DLD1 (cell line): ENCODE measurements at regions not wholly inside any gene's neighbourhood (a gene's known extent, or its start where the extent isn't known, plus 50 kb on each side); places are given as distances from the start of the nearest gene placed in this dataset.
"Not testable (repeated sequence)": the region's sequence is repeated elsewhere in the genome, so short reads cannot be mapped to it uniquely, and the experiment has no call there.

Experiments
- in situ Hi-C: cut with HindIII; loops from 2 replicates; pipeline ENCODE4 v1.10.0; 2017; ENCODE audit warnings: low sequenced_read_pairs

DNA sequence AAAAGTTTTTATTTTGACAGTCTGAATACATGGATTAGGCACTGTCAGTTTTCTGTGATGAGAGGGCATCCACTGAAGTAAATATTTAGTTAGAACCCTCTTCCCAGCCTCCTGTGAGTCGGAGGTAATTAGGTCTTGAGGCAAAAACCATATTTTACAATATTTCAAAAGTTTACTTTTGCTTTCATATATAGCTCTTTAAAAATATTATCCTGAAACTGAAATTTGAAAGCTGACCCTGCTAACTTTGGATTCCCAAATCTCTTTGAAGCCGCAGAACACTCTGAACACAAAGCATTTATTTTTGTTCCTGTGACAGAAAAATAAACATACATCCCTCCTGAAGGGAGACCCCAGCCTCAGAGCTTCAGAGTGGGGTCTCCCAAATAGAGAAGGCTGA, 317.4 kb downstream of the KIF20B start:
- in situ Hi-C loops = no loop called here

DNA sequence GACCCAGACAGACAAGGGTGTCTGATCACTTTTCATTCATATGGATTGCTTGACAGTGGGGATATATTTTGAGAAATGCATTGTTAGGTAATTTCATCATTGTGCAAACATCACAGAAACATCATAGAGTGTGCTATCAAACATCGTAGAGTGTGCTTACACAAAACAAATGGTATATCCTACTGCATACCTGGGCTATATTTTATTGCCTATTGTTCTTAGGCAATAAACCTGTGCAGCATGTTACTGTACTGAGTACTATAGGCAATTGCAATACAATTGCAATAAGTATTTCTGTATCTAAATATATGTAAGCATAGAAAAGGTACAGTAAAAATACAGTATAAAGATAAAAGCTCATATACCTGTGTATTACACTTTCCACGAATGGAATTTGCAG, 319.1 kb downstream of the KIF20B start:
- in situ Hi-C loops = no loop called here

- in situ Hi-C loops = no loop called here
Measured at GRCh38 chr10:90023950-90024349, 322.6 kb downstream of the KIF20B start.

- in situ Hi-C loops = no loop called here
Measured at GRCh38 chr10:90028312-90028711, 326.9 kb downstream of the KIF20B start.

DNA sequence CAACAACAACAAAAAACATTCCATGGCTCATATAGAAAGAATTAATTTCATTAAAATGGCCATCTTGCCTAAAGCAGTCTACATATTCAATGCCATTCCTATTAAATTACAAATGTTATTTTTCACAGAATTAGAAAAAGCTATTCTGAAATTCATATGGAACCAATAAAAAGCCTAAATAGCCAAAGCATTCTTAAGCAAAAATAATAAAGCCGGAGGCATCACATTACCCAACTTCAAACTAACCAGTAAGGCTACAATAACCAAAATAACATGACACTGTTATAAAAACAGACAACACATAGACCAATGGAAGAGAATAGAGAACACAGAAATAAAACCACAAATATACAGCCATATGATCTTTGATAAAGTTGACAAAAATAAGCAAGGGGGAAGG, 330.4 kb downstream of the KIF20B start:
- in situ Hi-C loops = no loop called here

GRCh38 chr10:90032519-90032918, 331.1 kb downstream of the KIF20B start:
- in situ Hi-C loops = no loop called here

GRCh38 chr10:90034862-90035261, 333.5 kb downstream of the KIF20B start:
- in situ Hi-C loops = not testable (repeated sequence)

DNA sequence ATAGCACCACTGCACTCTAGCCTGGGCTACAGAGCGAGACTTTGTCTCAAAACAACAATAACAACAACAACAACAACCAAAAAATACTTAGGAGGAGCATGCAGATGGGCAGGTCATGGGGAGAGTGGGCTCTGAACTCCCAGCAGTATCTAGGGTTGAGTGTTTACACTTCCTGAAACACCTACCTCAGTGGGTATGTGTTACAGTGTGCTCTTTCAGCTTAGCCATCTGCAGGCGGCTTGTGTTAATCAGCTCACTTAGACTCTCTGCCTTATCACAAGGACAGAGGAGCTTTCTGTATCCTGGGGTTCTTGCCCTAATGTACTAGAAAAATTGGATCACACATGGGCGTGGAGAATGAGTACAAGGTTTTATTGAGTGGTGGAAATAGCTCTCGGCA, 340.2 kb downstream of the KIF20B start:
- in situ Hi-C loops = no loop called here

- in situ Hi-C loops = no loop called here
Measured at GRCh38 chr10:90042075-90042474, 340.7 kb downstream of the KIF20B start.

GRCh38 chr10:90047243-90047729, 345.9 kb downstream of the KIF20B start:
- in situ Hi-C loops = no loop called here

- in situ Hi-C loops = no loop called here
Measured at GRCh38 chr10:90051053-90051452, 349.7 kb downstream of the KIF20B start.

- in situ Hi-C loops = no loop called here
Measured at GRCh38 chr10:90051474-90051873, 350.1 kb downstream of the KIF20B start.

DNA sequence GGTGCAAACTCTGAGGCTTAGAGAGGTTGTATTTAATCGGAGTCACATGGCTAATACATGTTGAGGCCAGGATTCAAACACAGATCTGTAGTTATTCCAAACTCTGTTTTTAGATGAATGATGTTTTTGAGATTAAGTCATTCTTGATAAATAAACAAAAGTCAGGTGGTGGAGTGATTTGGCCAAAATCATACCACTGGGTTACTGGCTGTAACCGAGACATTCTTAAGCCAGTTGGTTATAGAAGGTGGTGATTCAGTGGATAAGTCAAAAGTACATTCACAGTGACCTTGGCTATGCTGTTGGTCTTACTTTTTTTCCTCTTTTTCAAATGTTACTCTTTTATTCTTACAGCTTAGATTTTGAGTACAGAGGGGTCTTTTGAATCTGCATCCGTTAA, 361.4 kb downstream of the KIF20B start:
- in situ Hi-C loops = no loop called here

DNA sequence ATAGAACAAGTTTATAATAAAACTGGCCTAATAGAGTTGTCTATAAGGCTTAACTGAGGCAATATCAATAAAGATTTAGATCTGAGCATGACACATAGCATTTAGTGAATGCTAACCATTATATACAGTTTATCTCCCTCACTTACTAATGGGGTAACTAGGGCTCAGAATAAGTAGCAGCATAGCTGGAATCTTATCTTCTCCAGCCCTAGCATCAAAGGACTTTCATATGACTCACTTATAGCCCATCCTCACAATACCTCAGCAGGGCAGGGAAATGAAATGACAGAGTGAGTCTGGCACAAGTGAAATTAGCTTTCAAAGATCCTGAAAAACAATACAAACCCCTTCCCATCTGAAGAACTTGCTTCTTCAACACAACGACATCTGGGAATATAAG, 362.9 kb downstream of the KIF20B start:
- in situ Hi-C loops = no loop called here

DNA sequence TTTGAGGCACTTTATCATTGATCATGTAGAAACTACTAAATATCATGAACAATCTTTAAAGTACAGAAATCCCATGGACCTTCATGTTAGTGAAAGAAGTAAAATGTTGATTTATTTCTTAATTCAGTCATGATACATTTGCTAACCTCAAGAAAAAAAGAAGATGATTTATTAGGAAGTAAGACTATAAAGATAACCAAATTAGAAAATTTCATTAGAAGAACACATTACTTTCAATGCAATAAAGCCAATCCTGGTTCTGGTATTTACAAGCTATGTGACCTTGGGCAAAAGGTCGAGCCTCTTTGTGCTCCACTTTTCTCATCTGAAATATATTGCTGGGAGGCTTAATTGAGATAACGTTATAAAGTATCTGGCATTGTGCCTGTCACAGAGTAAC, 365.0 kb downstream of the KIF20B start:
- in situ Hi-C loops = no loop called here

- in situ Hi-C loops = no loop called here
Measured at GRCh38 chr10:90075995-90076394, 374.6 kb downstream of the KIF20B start.

GRCh38 chr10:90079819-90080218, 378.4 kb downstream of the KIF20B start:
- in situ Hi-C loops = no loop called here

GRCh38 chr10:90086606-90087190, 385.3 kb downstream of the KIF20B start:
- in situ Hi-C loops = not testable (repeated sequence)

DNA sequence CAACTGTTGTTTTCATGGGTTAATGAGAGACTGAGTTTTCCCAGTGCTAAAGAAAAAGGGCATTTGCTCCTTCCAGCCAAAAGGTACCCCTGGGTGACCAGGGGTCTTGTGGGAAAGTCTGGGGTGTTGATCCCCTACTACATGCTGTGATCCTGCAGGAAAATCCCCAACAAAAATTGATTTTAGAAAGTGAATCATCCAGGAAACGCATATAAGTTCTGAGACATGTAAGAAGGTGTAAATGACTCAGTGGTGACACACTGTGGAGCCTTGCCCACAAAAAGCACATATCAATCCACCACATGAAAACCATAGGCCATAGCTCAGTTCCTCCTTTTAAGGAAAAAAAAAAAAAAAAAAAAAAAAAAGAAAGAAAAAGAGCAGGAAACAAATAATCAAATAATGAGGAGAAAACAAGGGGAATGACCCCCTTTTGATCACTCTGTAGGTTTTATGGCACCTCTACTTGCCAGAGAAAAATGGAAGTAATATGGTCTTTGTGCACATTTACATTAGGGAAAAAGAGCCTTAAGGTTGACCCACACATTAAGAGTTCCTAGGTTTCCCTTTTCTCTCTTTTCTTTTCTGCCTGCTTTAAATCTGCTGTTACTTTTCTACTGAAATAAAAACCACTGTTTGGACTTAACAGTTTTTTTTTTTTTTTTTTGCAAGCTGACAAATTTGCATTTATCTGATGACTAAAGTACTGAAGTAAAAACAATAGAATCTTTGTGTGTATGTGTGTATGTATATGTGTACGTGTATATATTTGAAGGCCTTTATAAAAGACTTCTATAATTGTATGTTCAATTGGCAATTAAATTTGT, 386.0 kb downstream of the KIF20B start:
- in situ Hi-C loops = no loop called here

DNA sequence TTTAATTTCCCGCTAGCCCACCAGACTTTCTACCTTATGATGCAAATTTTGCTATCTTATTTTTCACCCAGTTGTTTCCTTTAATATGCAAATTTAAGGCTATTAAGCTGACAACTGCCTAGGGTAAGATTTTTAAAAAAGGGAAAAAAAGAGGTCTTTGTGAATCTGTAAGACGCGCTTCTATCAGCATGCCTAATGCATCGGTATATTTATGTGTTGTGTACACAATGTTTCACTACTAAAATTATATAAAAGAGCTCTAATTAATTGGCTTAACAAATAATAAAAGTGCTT, 386.6 kb downstream of the KIF20B start:
- in situ Hi-C loops = no loop called here

DNA sequence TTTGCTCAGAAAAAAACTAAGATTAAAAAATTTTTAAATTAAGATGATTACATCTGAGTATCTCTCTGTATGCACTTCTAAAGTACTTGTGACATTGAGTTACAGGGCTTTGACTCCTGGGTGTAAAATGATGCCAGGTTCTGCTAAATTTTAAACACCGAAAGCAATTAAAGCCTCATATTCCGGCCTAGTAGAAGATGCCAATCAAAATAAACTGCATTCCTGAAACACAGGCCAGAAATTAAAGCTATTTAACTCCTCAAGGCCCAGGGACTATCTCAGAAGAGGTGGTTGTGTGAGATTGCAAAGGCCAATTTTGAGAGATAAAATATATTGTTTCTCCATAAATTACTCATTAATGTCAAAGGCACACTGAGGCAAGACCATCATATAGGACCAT, 388.3 kb downstream of the KIF20B start:
- in situ Hi-C loops = no loop called here

DNA sequence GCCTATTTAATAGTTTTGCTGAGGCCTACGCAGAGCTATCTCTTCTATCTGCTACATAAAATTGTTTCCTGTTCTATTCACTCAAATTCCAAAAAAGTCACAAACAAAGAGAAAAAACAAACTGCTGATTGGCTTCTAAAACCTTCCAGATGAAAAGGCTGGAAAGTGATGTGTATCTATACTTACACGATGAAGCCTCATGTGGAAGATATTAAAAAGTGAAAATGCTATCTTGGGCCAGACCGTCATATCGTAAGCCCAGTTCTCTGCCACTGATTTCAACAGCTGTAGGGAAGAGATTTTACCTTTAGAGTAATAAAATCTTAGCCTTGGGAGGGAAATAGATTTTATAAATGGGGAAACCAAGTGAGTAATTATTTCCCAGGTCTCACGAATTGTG, 394.8 kb downstream of the KIF20B start:
- in situ Hi-C loops = no loop called here

DNA sequence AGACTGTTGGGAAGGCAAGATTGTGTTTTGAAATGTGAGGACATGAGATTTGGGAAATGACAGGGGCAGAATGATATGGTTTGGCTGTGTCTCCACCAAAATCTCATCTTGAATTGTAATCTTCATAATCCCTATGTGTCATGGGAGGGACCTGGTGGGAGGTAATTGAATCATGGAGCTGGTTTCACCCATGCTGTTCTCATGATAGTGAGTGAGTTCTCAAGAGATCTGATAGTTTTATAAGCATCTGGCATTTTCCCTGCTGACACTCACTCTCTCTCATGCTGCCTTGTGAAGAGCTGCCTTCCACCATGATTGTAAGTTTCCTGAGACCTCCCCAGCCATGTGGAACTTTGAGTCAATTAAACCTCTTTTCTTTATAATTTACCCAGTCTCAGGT, 406.2 kb downstream of the KIF20B start:
- in situ Hi-C loops = not testable (repeated sequence)
